H9 (cell line): ENCODE measurements at regions not wholly inside any gene's neighbourhood (a gene's known extent, or its start where the extent isn't known, plus 50 kb on each side); places are given as distances from the start of the nearest gene placed in this dataset.

Source experiments
- DNase-seq: peaks from one replicate; pipeline ENCODE4 v3.0.0-alpha.2; 2017
- H2AFZ ChIP-seq: one replicate; pipeline ENCODE4 v1.6.1; 2013; ENCODE audit warnings: mild to moderate bottlenecking, low read length, control low read depth, moderate library complexity
- H2AK5ac ChIP-seq: 2 replicates; pipeline ENCODE4 v1.6.1; 2013; ENCODE audit warnings: low read length, control low read depth, mixed read lengths; ENCODE audit not compliant: insufficient read length
- H2BK120ac ChIP-seq: one replicate; pipeline ENCODE4 v1.6.1; 2013; ENCODE audit warnings: low read depth, mild to moderate bottlenecking, low read length, control low read depth, inconsistent platforms; ENCODE audit not compliant: poor library complexity, severe bottlenecking
- H2BK12ac ChIP-seq: 2 replicates; pipeline ENCODE4 v1.6.1; 2013; ENCODE audit warnings: low read length, control low read depth, mixed read lengths, low read depth; ENCODE audit not compliant: insufficient read length
- H2BK15ac ChIP-seq: 2 replicates; pipeline ENCODE4 v1.6.1; 2013; ENCODE audit warnings: low read depth, low read length, control low read depth
- H2BK20ac ChIP-seq: one replicate; pipeline ENCODE4 v1.6.1; 2013; ENCODE audit warnings: low read depth, mild to moderate bottlenecking, low read length, control low read depth, inconsistent platforms; ENCODE audit not compliant: poor library complexity, severe bottlenecking
- H2BK5ac ChIP-seq: 2 replicates; pipeline ENCODE4 v1.6.1; 2013; ENCODE audit warnings: low read length, control low read depth, mixed read lengths; ENCODE audit not compliant: insufficient read length
- H3K14ac ChIP-seq: 2 replicates; pipeline ENCODE4 v1.6.1; 2013; ENCODE audit warnings: low read length, control low read depth; ENCODE audit not compliant: insufficient read depth
- H3K18ac ChIP-seq: 2 replicates; pipeline ENCODE4 v1.6.1; 2013; ENCODE audit warnings: low read depth, mild to moderate bottlenecking, mixed read lengths, low read length, control low read depth; ENCODE audit not compliant: insufficient read length
- H3K23ac ChIP-seq: 2 replicates; pipeline ENCODE4 v1.6.1; 2013; ENCODE audit warnings: low read length, control low read depth, mixed read lengths, low read depth; ENCODE audit not compliant: insufficient read length
- H3K23me2 ChIP-seq: 2 replicates; pipeline ENCODE4 v1.6.1; 2013; ENCODE audit warnings: low read depth, mild to moderate bottlenecking, mixed read lengths, low read length, control low read depth; ENCODE audit not compliant: insufficient read length, poor library complexity, severe bottlenecking
- H3K27ac ChIP-seq: 2 replicates; pipeline ENCODE4 v1.5.1; 2013; ENCODE audit warnings: low read length, control low read depth, mixed read lengths, low read depth; ENCODE audit not compliant: insufficient read length
- H3K27me3 ChIP-seq: 2 replicates; pipeline ENCODE4 v1.6.1; 2013; ENCODE audit warnings: low read length, control low read depth, inconsistent platforms; ENCODE audit not compliant: insufficient read depth
- H3K4ac ChIP-seq: 2 replicates; pipeline ENCODE4 v1.6.1; 2013; ENCODE audit warnings: low read depth, mild to moderate bottlenecking, control low read depth, inconsistent platforms, low read length, moderate library complexity
- H3K4me1 ChIP-seq: 2 replicates; pipeline ENCODE4 v1.6.1; 2013; ENCODE audit warnings: low read length, control low read depth, inconsistent platforms; ENCODE audit not compliant: insufficient read depth
- H3K4me2 ChIP-seq: 2 replicates; pipeline ENCODE4 v1.6.1; 2013; ENCODE audit warnings: low read length, control low read depth, mixed read lengths; ENCODE audit not compliant: insufficient read length, insufficient read depth
- H3K56ac ChIP-seq: 2 replicates; pipeline ENCODE4 v1.6.1; 2013; ENCODE audit warnings: low read depth, mild to moderate bottlenecking, mixed read lengths, low read length, control low read depth; ENCODE audit not compliant: insufficient read length
- H3K79me1 ChIP-seq: 2 replicates; pipeline ENCODE4 v1.6.1; 2013; ENCODE audit warnings: low read depth, mild to moderate bottlenecking, moderate library complexity, low read length, control low read depth, inconsistent platforms; ENCODE audit not compliant: insufficient read depth, poor library complexity, severe bottlenecking
- H3K79me2 ChIP-seq: 2 replicates; pipeline ENCODE4 v1.6.1; 2013; ENCODE audit warnings: low read length, control low read depth, inconsistent platforms; ENCODE audit not compliant: insufficient read depth
- H3K9ac ChIP-seq: 2 replicates; pipeline ENCODE4 v1.6.1; 2013; ENCODE audit warnings: low read length, control low read depth, mixed read lengths; ENCODE audit not compliant: insufficient read length; ENCODE audit errors: extremely low read depth
- H3K9me3 ChIP-seq: one replicate; pipeline ENCODE4 v1.6.1; 2013; ENCODE audit warnings: low read depth, low read length, inconsistent platforms; ENCODE audit not compliant: control insufficient read depth
- H3T11ph ChIP-seq: one replicate; pipeline ENCODE4 v1.6.1; 2013; ENCODE audit warnings: mild to moderate bottlenecking, low read length, control low read depth, inconsistent platforms
- H4K20me1 ChIP-seq: one replicate; pipeline ENCODE4 v1.6.1; 2013; ENCODE audit not compliant: control insufficient read depth, insufficient read length, insufficient read depth
- H4K5ac ChIP-seq: 2 replicates; pipeline ENCODE4 v1.6.1; 2013; ENCODE audit warnings: low read depth, mild to moderate bottlenecking, mixed read lengths, low read length, control low read depth; ENCODE audit not compliant: insufficient read length
- H4K8ac ChIP-seq: replicated peaks from 2 replicates; pipeline ENCODE4 v1.6.1; 2013; ENCODE audit warnings: low read length, control low read depth, mixed read lengths, low read depth; ENCODE audit not compliant: insufficient read length
- H4K91ac ChIP-seq: 2 replicates; pipeline ENCODE4 v1.6.1; 2013; ENCODE audit warnings: low read depth, mild to moderate bottlenecking, moderate library complexity, mixed read lengths, low read length, control low read depth; ENCODE audit not compliant: insufficient read length
- H3K27ac Mint-ChIP-seq, 3 experiments: 2 replicates in 2 of 3; 3 replicates in 1 of 3; pipeline ENCODE4 v1.8.0; 2020 to 2021; ENCODE audit warnings: mixed read lengths in 3 of 3, mild to moderate bottlenecking in 1 of 3, moderate library complexity in 1 of 3
- H3K27me3 Mint-ChIP-seq: 2 replicates; pipeline ENCODE4 v1.8.0; 2021; ENCODE audit warnings: low read depth, mild to moderate bottlenecking, moderate library complexity, mixed read lengths
- H3K36me3 Mint-ChIP-seq, 3 experiments: 2 replicates in 2 of 3; 3 replicates in 1 of 3; pipeline ENCODE4 v1.8.0; 2020 to 2021; ENCODE audit warnings: low read depth in 3 of 3, mixed read lengths in 3 of 3; ENCODE audit not compliant: insufficient read depth in 1 of 3
- H3K4me1 Mint-ChIP-seq, 2 experiments: 2 replicates each; pipeline ENCODE4 v1.8.0; 2020; ENCODE audit warnings: mixed read lengths in 2 of 2
- H3K4me3 Mint-ChIP-seq, 2 experiments: 2 replicates in 1 of 2; 3 replicates in 1 of 2; pipeline ENCODE4 v1.8.0; 2020 to 2021; ENCODE audit warnings: mild to moderate bottlenecking in 2 of 2, mixed read lengths in 2 of 2, moderate library complexity in 1 of 2
- H3K9me3 Mint-ChIP-seq, 2 experiments: 2 replicates in 1 of 2; 3 replicates in 1 of 2; pipeline ENCODE4 v1.8.0; 2020; ENCODE audit warnings: mild to moderate bottlenecking in 2 of 2, mixed read lengths in 2 of 2, moderate library complexity in 1 of 2
- WGBS: extraction: QIAGEN DNeasy Blood & Tissue Kit; methylation state at CpG from one replicate; pipeline ENCODE4 v1.1.7; 2013; ENCODE audit warnings: missing lambda C conversion rate, low lambda C conversion rate, mixed read lengths; ENCODE audit not compliant: insufficient read length; ENCODE audit errors: extremely low coverage; 5-methylcytosine and 5-hydroxymethylcytosine counted together
- TF ChIP-seq, protein P1 (sequence below): fragments of 200-600 bp; sonication (generic); conservative IDR thresholded peaks from 3 replicates; pipeline ENCODE4 v1.8.0; 2021; ENCODE audit warnings: antibody characterized with exemption, mild to moderate bottlenecking

DNA sequence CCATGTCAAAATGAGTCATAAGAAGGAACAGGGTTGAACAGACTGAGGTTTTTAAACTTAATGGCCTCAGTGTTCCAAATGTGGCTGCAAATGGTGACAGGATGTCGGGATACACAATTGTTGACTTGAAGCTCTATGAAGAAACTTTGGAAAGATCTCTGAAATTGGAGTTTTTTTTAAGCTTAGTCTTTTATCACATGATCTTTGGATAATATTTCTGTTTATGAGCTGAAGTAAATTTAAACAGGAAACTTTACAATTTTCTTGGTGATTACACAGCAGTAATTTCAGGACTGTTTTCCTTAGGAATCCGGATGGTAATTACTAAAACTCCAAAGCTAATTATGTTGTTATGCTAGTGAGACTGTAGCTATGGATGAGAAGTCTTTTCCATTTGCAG is 199.1 kb upstream of the NRXN1 start:
- Histone ChIP-seq H3K4me2 (no peak overlapping the region), H2BK12ac (no peak overlapping the region), H3T11ph (no peak overlapping the region), H4K8ac (no peak overlapping the region), H3K27me3 (no peaks in the 10 kb centered on the region), H2AFZ (no peak overlapping the region), H3K27ac (no peak overlapping the region), H3K79me2 (no peaks in the 10 kb centered on the region), H3K4me1 (no peaks in the 10 kb centered on the region), H3K56ac (no peak overlapping the region), H3K23me2 (no peaks in the 10 kb centered on the region), H2BK20ac (no peak overlapping the region), H4K5ac (no peak overlapping the region), H3K9ac (no peak overlapping the region), H2BK15ac (no peak overlapping the region), H3K79me1 (no peaks in the 10 kb centered on the region), H4K91ac (no peak overlapping the region), H2AK5ac (no peak overlapping the region), H4K20me1 (no peaks in the 10 kb centered on the region), H3K14ac (no peak overlapping the region), H2BK5ac (no peak overlapping the region), H3K4ac (no peak overlapping the region), H3K23ac (no peak overlapping the region), H3K18ac (no peak overlapping the region), H2BK120ac (no peak overlapping the region), H3K9me3 (no peaks in the 10 kb centered on the region)
- no CpG with 5 or more reads among the region's 2 CpGs for WGBS
- DNase-seq, result no peak
- Mint-ChIP-seq H3K4me1 (peaks cover 6 to 7% of the 10 kb centered on the region in 2 experiments; a peak in 3 of 4 replicates), H3K4me3 (no peak overlapping the region), H3K9me3 (peaks cover 19 to 23% of the 10 kb centered on the region in 2 experiments), H3K27me3 (no peaks in the 10 kb centered on the region), H3K27ac (no peak overlapping the region), H3K36me3 (peaks cover 8 to 25% (median 18%) of the 10 kb centered on the region in 3 experiments)
- TF ChIP-seq, protein P1, sequence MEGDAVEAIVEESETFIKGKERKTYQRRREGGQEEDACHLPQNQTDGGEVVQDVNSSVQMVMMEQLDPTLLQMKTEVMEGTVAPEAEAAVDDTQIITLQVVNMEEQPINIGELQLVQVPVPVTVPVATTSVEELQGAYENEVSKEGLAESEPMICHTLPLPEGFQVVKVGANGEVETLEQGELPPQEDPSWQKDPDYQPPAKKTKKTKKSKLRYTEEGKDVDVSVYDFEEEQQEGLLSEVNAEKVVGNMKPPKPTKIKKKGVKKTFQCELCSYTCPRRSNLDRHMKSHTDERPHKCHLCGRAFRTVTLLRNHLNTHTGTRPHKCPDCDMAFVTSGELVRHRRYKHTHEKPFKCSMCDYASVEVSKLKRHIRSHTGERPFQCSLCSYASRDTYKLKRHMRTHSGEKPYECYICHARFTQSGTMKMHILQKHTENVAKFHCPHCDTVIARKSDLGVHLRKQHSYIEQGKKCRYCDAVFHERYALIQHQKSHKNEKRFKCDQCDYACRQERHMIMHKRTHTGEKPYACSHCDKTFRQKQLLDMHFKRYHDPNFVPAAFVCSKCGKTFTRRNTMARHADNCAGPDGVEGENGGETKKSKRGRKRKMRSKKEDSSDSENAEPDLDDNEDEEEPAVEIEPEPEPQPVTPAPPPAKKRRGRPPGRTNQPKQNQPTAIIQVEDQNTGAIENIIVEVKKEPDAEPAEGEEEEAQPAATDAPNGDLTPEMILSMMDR, result no peak
